ENCODE measurements at regions not wholly inside any gene's neighbourhood (a gene's known extent, or its start where the extent isn't known, plus 50 kb on each side); places are given as distances from the start of the nearest gene placed in this dataset.

DNA sequence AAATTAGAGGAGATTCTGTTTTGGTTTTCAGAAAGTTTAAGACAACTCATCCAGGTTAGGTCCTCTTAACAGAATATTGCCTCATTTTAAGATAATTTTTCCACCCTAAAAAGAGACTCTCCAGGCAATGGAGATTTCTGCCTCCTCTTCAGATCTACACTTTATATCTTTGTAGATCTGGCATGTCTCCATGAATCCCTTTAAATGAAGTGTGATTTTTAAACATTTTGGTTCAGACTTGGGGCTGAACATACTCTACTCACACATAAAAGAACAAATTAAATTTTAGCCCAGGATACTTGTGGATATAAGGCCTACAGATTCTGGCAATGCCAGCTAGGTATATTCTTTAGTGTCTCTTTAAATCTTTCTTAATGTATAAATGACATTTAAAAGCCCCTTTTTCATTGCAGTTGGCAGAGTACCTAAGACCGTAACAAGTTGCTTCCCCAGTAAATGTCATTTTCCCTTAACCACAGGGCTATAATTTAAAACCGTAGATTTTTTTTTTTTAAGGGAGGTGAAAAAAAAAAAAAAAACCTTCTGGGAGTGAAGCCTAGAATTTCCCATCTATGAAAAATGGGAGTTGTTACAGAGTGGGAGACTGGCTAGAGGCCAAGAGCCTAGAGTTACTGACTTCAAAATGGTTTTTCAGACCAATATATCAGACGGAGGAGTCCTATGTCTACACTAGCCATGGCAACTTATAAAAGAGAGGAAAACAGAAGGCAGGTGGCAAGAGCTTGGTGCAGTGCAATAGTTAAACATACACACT, 207.8 kb upstream of the TARS1 start:
- no peak for TF ChIP-seq HDAC2 (IDR thresholded peaks at IDR 0.05)
- TF ChIP-seq ESRRA (IDR thresholded peaks at IDR 0.05; ENCODE audit: borderline replicate concordance, low read length): no peak
- TF ChIP-seq EP300 (IDR thresholded peaks at IDR 0.05): no peak
- TF ChIP-seq RAD21 (conservative IDR thresholded peaks at IDR 0.05 in 1 of 2, IDR thresholded peaks at IDR 0.05 in 1 of 2): no peak
- no peak for TF ChIP-seq GATA3 (IDR thresholded peaks at IDR 0.05; ENCODE audit: borderline replicate concordance)
- no peak for TF ChIP-seq MYC (IDR thresholded peaks at IDR 0.05; ENCODE audit: borderline replicate concordance, low read length)
- TF ChIP-seq, protein P1, sequence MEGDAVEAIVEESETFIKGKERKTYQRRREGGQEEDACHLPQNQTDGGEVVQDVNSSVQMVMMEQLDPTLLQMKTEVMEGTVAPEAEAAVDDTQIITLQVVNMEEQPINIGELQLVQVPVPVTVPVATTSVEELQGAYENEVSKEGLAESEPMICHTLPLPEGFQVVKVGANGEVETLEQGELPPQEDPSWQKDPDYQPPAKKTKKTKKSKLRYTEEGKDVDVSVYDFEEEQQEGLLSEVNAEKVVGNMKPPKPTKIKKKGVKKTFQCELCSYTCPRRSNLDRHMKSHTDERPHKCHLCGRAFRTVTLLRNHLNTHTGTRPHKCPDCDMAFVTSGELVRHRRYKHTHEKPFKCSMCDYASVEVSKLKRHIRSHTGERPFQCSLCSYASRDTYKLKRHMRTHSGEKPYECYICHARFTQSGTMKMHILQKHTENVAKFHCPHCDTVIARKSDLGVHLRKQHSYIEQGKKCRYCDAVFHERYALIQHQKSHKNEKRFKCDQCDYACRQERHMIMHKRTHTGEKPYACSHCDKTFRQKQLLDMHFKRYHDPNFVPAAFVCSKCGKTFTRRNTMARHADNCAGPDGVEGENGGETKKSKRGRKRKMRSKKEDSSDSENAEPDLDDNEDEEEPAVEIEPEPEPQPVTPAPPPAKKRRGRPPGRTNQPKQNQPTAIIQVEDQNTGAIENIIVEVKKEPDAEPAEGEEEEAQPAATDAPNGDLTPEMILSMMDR (IDR thresholded peaks at IDR 0.05): no peak
- no peak for TF ChIP-seq CEBPB (IDR thresholded peaks at IDR 0.05)
- TF ChIP-seq HOXA7 (CRISPR knock-in tag; IDR thresholded peaks at IDR 0.05): no peak

Measured in A549 (cell line).